ENCODE measurements at regions not wholly inside any gene's neighbourhood (a gene's known extent, or its start where the extent isn't known, plus 50 kb on each side); places are given as distances from the start of the nearest gene placed in this dataset.

GRCh38 chr3:13693441-13693840 lies 144.5 kb downstream of the FBLN2 start:
- DNase-seq (ENCODE audit: low spot score) (no peak), ATAC-seq (no peak)
- no peaks in the 10 kb centered on the region for H3K36me3 ChIP-seq (ENCODE audit: insufficient read depth)
- H3K4me1 Mint-ChIP-seq, result peaks cover 4% of the 10 kb centered on the region
- H3K27ac ChIP-seq (ENCODE audit: low read depth), result no peak overlapping the region
- no peaks in the 10 kb centered on the region for H3K9me2 ChIP-seq (ENCODE audit: insufficient read depth)
- H3K36me3 Mint-ChIP-seq (ENCODE audit: low read depth), result no peaks in the 10 kb centered on the region; the same call in 2 of the 3 replicates
- TF ChIP-seq POLR2AphosphoS5 (IDR thresholded peaks at IDR 0.05; ENCODE audit: low read depth) (no peak), ETS1 (IDR thresholded peaks at IDR 0.05) (no peak), JUNB (IDR thresholded peaks at IDR 0.05; ENCODE audit: unreplicated experiment) (no peak), ZNF331 (CRISPR knock-in tag; IDR thresholded peaks at IDR 0.05; ENCODE audit: low read depth) (no peak), EZH2phosphoT487 (IDR thresholded peaks at IDR 0.05; ENCODE audit: unreplicated experiment) (no peak), CTCF (conservative IDR thresholded peaks at IDR 0.05; ENCODE audit: low read depth in 2 of 2) (no peak), STAT1 (IDR thresholded peaks at IDR 0.05; ENCODE audit: unreplicated experiment) (no peak), NANOG (IDR thresholded peaks at IDR 0.05; ENCODE audit: borderline replicate concordance) (no peak), ZNF114 (CRISPR knock-in tag; IDR thresholded peaks at IDR 0.05) (no peak), ZNF462 (CRISPR knock-in tag; IDR thresholded peaks at IDR 0.05) (no peak), EZH2 (IDR thresholded peaks at IDR 0.05; ENCODE audit: low read depth, unreplicated experiment) (no peak)
- H3K79me2 ChIP-seq (replicated peaks; ENCODE audit: insufficient read depth), result no peaks in the 10 kb centered on the region
- H3K27me3 Mint-ChIP-seq (ENCODE audit: insufficient read depth, low read depth, poor library complexity), result peaks cover 3% of the 10 kb centered on the region
- H4K20me1 ChIP-seq (replicated peaks; ENCODE audit: insufficient read depth), result no peaks in the 10 kb centered on the region
- no peak overlapping the region for H3K4me3 ChIP-seq
- H3K4me3 Mint-ChIP-seq, result no peak overlapping the region
- no peak overlapping the region for H2AFZ ChIP-seq
- peaks cover 5% of the 10 kb centered on the region for H3K4me1 ChIP-seq (ENCODE audit: insufficient read depth)
- H3F3A ChIP-seq (replicated peaks; ENCODE audit: low read depth), result no peaks in the 10 kb centered on the region
- H3K4me2 ChIP-seq, result no peak overlapping the region
- H3K27ac Mint-ChIP-seq, result no peak overlapping the region
- no peaks in the 10 kb centered on the region for H3K27me3 ChIP-seq (ENCODE audit: insufficient read depth)
- no peaks in the 10 kb centered on the region for H3K9me3 Mint-ChIP-seq

Data from GM23338 (cell line).